ENCODE measurements at regions not wholly inside any gene's neighbourhood (a gene's known extent, or its start where the extent isn't known, plus 50 kb on each side); places are given as distances from the start of the nearest gene placed in this dataset.

GRCh38 chr12:71282020-71282419 is 124.2 kb upstream of the TSPAN8 start:
- Histone ChIP-seq H2BK15ac (ENCODE audit: low read depth, low read length) (no peak overlapping the region), H3K9ac (ENCODE audit: extremely low read depth, insufficient read length, low read length) (no peak overlapping the region), H2BK5ac (ENCODE audit: insufficient read length, low read length) (no peak overlapping the region), H3K9me3 (ENCODE audit: control insufficient read depth, low read depth, low read length) (no peaks in the 10 kb centered on the region), H4K8ac (replicated peaks; ENCODE audit: insufficient read length, low read depth, low read length) (no peak overlapping the region), H3K79me1 (ENCODE audit: insufficient read depth, low read depth, low read length, poor library complexity, severe bottlenecking) (no peaks in the 10 kb centered on the region), H3K56ac (ENCODE audit: insufficient read length, low read depth, low read length) (no peak overlapping the region), H2BK12ac (ENCODE audit: insufficient read length, low read depth, low read length) (no peak overlapping the region), H3K23ac (ENCODE audit: insufficient read length, low read depth, low read length) (no peak overlapping the region), H2BK20ac (ENCODE audit: low read depth, low read length, poor library complexity, severe bottlenecking) (no peak overlapping the region), H2AFZ (ENCODE audit: low read length) (peak overlapping the region; percentile 48), H3K4me2 (ENCODE audit: insufficient read depth, insufficient read length, low read length) (no peak overlapping the region), H2BK120ac (ENCODE audit: low read depth, low read length, poor library complexity, severe bottlenecking) (no peak overlapping the region), H3K23me2 (ENCODE audit: insufficient read length, low read depth, low read length, poor library complexity, severe bottlenecking) (no peaks in the 10 kb centered on the region), H4K5ac (ENCODE audit: insufficient read length, low read depth, low read length) (no peak overlapping the region), H4K91ac (ENCODE audit: insufficient read length, low read depth, low read length) (no peak overlapping the region), H4K20me1 (ENCODE audit: control insufficient read depth, insufficient read depth, insufficient read length) (no peaks in the 10 kb centered on the region), H3K14ac (ENCODE audit: insufficient read depth, low read length) (peak overlapping the region; percentile 1; the same call in 1 of the 2 replicates), H3K27ac (ENCODE audit: insufficient read length, low read depth, low read length) (no peak overlapping the region), H3K79me2 (ENCODE audit: insufficient read depth, low read length) (no peaks in the 10 kb centered on the region), H3K4me1 (ENCODE audit: insufficient read depth, low read length) (no peaks in the 10 kb centered on the region), H3T11ph (ENCODE audit: low read length) (no peak overlapping the region), H3K18ac (ENCODE audit: insufficient read length, low read depth, low read length) (no peak overlapping the region), H3K4ac (ENCODE audit: low read depth, low read length) (no peak overlapping the region), H3K27me3 (ENCODE audit: insufficient read depth, low read length) (no peaks in the 10 kb centered on the region), H2AK5ac (ENCODE audit: insufficient read length, low read length) (no peak overlapping the region)
- H3K36me3 Mint-ChIP-seq (ENCODE audit: insufficient read depth in 1 of 3, low read depth in 3 of 3) = no peaks in the 10 kb centered on the region; a peak in 1 of 7 replicates
- no peak overlapping the region for H3K4me3 Mint-ChIP-seq
- DNase-seq = no peak
- peak overlapping the region in 1 of 3 experiments; percentile 52; a peak in 1 of 7 replicates for H3K27ac Mint-ChIP-seq
- TF ChIP-seq CTCF (conservative IDR thresholded peaks at IDR 0.05) = no peak
- peaks cover 10% of the 10 kb centered on the region in 2 experiments for H3K4me1 Mint-ChIP-seq
- H3K9me3 Mint-ChIP-seq = no peaks in the 10 kb centered on the region; a peak in 1 of 5 replicates
- WGBS (ENCODE audit: extremely low coverage, insufficient read length, low lambda C conversion rate) = no CpG with 5 or more reads among the region's 4 CpGs
- no peaks in the 10 kb centered on the region for H3K27me3 Mint-ChIP-seq (ENCODE audit: low read depth)
